ENCODE measurements at regions not wholly inside any gene's neighbourhood (a gene's known extent, or its start where the extent isn't known, plus 50 kb on each side); places are given as distances from the start of the nearest gene placed in this dataset.

DNA sequence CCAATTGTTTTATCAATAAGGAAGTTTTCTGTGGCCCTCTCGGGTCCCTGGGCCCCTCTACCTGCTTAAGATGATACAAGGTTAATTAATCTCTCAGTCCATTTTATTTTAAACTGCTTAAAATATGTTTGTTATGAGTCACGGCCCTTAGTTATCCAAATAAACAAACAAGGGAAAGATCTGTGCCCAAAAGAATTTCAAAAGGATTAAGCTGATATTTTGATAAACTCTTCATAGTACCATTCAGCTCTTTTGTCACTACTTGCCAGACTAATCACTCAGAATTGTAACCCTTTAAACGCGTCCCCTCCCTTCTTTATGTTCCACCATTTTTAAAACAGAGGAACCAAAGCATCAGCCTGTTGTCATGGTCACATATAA, 144.7 kb upstream of the STK17B start:
- no peak for DNase-seq (ENCODE audit: low read depth, low spot score)
- no CpG with 5 or more reads among the region's 4 CpGs for WGBS (ENCODE audit: insufficient coverage, insufficient read length)
- no peaks in the 10 kb centered on the region; the same call in 1 of the 2 replicates for H3K9me3 ChIP-seq (ENCODE audit: control insufficient read depth, insufficient read depth, low read length)
- H3K27ac ChIP-seq (ENCODE audit: low read length): no peak overlapping the region
- no peak overlapping the region for H3K4me3 ChIP-seq (ENCODE audit: low read length)
- H3K27me3 ChIP-seq (ENCODE audit: control insufficient read depth, insufficient read depth, low read length): no peaks in the 10 kb centered on the region
- no peaks in the 10 kb centered on the region for H3K36me3 ChIP-seq (ENCODE audit: control insufficient read depth, insufficient read depth, low read length)
- H3K4me1 ChIP-seq (ENCODE audit: control insufficient read depth, insufficient read depth, low read length): no peaks in the 10 kb centered on the region; the same call in 1 of the 2 replicates

DNA sequence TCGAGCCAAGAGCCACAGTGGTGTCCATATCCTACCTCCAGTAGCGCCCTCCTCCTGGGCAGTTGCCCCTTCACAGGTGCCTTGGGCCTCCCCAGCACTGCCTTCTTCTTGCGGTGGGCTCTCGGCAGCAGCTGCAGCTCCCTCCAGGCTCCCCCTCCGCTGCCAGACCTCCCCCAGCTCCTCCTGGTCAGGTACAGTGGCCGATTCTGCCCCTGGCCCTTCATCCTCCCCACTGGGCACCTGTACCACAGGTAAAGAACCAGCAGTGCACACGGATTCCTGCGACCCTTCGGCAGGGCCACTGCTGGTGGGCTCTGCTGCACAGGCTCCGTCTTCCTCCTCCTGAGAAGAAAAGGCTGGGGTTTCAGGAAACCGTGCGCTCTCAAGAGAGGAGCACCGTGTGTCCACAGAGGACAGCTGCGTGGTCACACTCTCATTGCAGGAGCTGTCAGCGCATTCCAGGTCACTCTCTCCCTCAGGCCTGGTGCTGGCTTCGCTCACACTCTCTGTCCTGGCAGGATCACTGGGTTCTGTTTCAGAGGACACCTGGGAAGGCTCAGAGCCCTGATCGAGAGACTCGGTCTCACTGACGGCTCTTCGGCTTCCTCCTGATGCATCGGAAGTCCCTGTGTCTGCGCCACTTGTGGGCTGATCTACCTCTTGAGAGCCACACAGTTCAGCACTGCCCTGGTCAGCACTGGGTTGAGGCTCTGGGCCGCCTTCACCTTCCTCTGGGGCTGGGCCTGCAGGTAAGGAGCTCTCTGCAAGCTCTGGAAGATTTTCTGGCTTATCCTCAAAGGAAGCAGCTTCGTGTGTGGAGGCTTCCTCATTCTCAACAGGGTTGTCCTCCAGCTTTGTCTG, 147.4 kb upstream of the STK17B start:
- Histone ChIP-seq H3K4me3 (ENCODE audit: low read length) (no peak overlapping the region), H3K36me3 (ENCODE audit: control insufficient read depth, insufficient read depth, low read length) (no peaks in the 10 kb centered on the region), H3K27me3 (ENCODE audit: control insufficient read depth, insufficient read depth, low read length) (no peaks in the 10 kb centered on the region), H3K4me1 (ENCODE audit: control insufficient read depth, insufficient read depth, low read length) (no peaks in the 10 kb centered on the region; the same call in 1 of the 2 replicates), H3K9me3 (ENCODE audit: control insufficient read depth, insufficient read depth, low read length) (no peaks in the 10 kb centered on the region; the same call in 1 of the 2 replicates), H3K27ac (ENCODE audit: low read length) (no peak overlapping the region)
- no CpG with 5 or more reads among the region's 24 CpGs for WGBS (ENCODE audit: insufficient coverage, insufficient read length)
- no peak for DNase-seq (ENCODE audit: low read depth, low spot score)

DNA sequence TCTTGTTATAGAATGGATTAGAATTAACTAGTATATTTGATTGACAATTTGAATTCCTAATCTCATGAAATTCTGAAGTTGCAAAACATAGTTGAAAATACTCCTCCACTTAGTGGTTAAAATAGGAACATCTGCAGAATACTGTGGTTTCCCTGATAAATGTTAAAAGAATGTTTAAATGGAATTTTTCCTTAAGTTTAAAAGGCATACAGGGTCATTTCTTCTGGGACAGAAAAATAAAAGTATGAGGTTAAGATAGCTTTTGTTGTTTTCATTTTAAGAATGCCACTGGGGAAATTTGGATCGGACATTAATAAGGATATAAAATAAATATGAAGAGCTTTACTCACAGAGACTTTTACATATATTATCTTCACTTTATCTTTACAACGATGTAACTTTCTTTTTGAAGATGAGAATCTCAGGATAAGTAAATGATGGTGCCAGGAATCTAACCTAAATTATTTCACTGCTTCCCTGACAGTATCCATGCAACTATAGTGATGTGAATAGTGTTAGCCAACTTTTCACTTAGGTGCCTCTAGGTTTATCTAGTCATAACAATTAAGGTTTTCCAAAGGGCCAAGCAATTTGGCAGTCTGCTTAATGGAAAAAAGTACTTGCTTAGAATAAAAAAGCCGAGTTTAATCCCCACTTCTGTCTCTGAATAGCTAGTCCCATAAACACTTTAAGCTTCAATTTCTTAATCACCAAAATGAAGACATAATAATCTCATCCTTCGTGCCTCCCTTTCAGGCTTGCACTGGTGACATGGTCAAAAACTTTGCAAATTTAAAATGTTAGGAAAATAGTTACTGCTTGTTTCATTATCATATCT, 151.8 kb upstream of the STK17B start:
- Histone ChIP-seq H3K4me3 (ENCODE audit: low read length) (no peak overlapping the region), H3K27ac (ENCODE audit: low read length) (no peak overlapping the region), H3K27me3 (ENCODE audit: control insufficient read depth, insufficient read depth, low read length) (no peaks in the 10 kb centered on the region), H3K9me3 (ENCODE audit: control insufficient read depth, insufficient read depth, low read length) (no peaks in the 10 kb centered on the region; the same call in 1 of the 2 replicates), H3K4me1 (ENCODE audit: control insufficient read depth, insufficient read depth, low read length) (no peaks in the 10 kb centered on the region; the same call in 1 of the 2 replicates), H3K36me3 (ENCODE audit: control insufficient read depth, insufficient read depth, low read length) (no peaks in the 10 kb centered on the region)
- DNase-seq (ENCODE audit: low read depth, low spot score): no peak
- no CpG with 5 or more reads among the region's 4 CpGs for WGBS (ENCODE audit: insufficient coverage, insufficient read length)

DNA sequence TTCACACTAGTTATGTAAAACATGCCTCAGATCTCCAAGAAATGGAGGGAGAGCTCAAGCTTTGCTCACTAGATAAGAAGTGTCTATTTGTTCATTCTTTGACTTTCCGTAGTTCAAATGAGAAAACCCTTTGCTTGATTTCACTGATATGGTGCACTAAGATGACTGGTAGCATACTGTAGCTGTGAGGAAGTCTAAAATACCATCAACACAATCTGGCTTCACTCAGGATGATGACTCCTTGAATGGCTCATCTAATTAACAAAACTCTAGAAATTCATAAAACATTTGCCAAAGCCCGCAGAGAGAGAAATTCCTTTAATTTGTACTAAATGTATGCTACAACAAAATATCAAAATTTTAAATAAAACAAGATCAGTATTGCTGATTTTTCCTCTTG, 152.8 kb upstream of the STK17B start:
- no peaks in the 10 kb centered on the region for H3K4me1 ChIP-seq (ENCODE audit: control insufficient read depth, insufficient read depth, low read length)
- WGBS (ENCODE audit: insufficient coverage, insufficient read length): no CpG with 5 or more reads among the region's 2 CpGs
- no peak overlapping the region for H3K27ac ChIP-seq (ENCODE audit: low read length)
- no peaks in the 10 kb centered on the region for H3K36me3 ChIP-seq (ENCODE audit: control insufficient read depth, insufficient read depth, low read length)
- H3K9me3 ChIP-seq (ENCODE audit: control insufficient read depth, insufficient read depth, low read length): no peaks in the 10 kb centered on the region
- no peak for DNase-seq (ENCODE audit: low read depth, low spot score)
- no peak overlapping the region for H3K4me3 ChIP-seq (ENCODE audit: low read length)
- no peaks in the 10 kb centered on the region for H3K27me3 ChIP-seq (ENCODE audit: control insufficient read depth, insufficient read depth, low read length)

GRCh38 chr2:196328088-196328680, 156.8 kb upstream of the STK17B start:
- Histone ChIP-seq H3K4me1 (ENCODE audit: control insufficient read depth, insufficient read depth, low read length) (no peaks in the 10 kb centered on the region), H3K9me3 (ENCODE audit: control insufficient read depth, insufficient read depth, low read length) (no peaks in the 10 kb centered on the region), H3K27ac (ENCODE audit: low read length) (no peak overlapping the region), H3K36me3 (ENCODE audit: control insufficient read depth, insufficient read depth, low read length) (no peaks in the 10 kb centered on the region), H3K27me3 (ENCODE audit: control insufficient read depth, insufficient read depth, low read length) (no peaks in the 10 kb centered on the region), H3K4me3 (ENCODE audit: low read length) (no peak overlapping the region)
- DNase-seq (ENCODE audit: low read depth, low spot score): no peak
- no CpG with 5 or more reads among the region's 3 CpGs for WGBS (ENCODE audit: insufficient coverage, insufficient read length)

- no CpG with 5 or more reads among the region's 2 CpGs for WGBS (ENCODE audit: insufficient coverage, insufficient read length)
- H3K36me3 ChIP-seq (ENCODE audit: control insufficient read depth, insufficient read depth, low read length): no peaks in the 10 kb centered on the region
- H3K27ac ChIP-seq (ENCODE audit: low read length): no peak overlapping the region
- DNase-seq (ENCODE audit: low read depth, low spot score): no peak
- no peak overlapping the region for H3K4me3 ChIP-seq (ENCODE audit: low read length)
- no peaks in the 10 kb centered on the region for H3K4me1 ChIP-seq (ENCODE audit: control insufficient read depth, insufficient read depth, low read length)
- no peaks in the 10 kb centered on the region for H3K27me3 ChIP-seq (ENCODE audit: control insufficient read depth, insufficient read depth, low read length)
- no peaks in the 10 kb centered on the region for H3K9me3 ChIP-seq (ENCODE audit: control insufficient read depth, insufficient read depth, low read length)
These were observed 158.6 kb upstream of the STK17B start for GRCh38 chr2:196329959-196330358.

- no CpG with 5 or more reads among the region's 4 CpGs for WGBS (ENCODE audit: insufficient coverage, insufficient read length)
- DNase-seq (ENCODE audit: low read depth, low spot score): no peak
- no peaks in the 10 kb centered on the region for H3K36me3 ChIP-seq (ENCODE audit: control insufficient read depth, insufficient read depth, low read length)
- no peak overlapping the region for H3K4me3 ChIP-seq (ENCODE audit: low read length)
- no peaks in the 10 kb centered on the region for H3K4me1 ChIP-seq (ENCODE audit: control insufficient read depth, insufficient read depth, low read length)
- no peaks in the 10 kb centered on the region for H3K27me3 ChIP-seq (ENCODE audit: control insufficient read depth, insufficient read depth, low read length)
- H3K9me3 ChIP-seq (ENCODE audit: control insufficient read depth, insufficient read depth, low read length): no peaks in the 10 kb centered on the region
- H3K27ac ChIP-seq (ENCODE audit: low read length): no peak overlapping the region
These were observed 159.3 kb upstream of the STK17B start for GRCh38 chr2:196330645-196331044.

DNA sequence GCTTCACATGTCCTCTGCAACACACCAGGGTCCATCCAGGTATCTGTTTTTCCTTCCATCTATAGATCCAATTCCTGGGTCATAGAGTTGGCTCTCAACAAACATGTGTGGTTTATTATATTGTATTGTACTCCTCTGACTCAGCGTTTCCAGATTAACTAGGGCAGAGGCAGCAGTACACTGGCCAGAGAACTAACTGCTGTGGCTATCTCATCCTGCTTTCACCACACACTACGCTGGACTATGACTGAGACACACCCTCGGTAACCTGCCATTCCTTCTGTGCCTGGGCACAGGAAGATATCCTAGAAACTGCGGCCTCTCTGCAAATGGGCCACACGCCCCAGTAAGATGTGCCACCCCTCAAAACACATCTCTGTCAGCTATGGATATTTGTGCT, 159.8 kb upstream of the STK17B start:
- Histone ChIP-seq H3K4me1 (ENCODE audit: control insufficient read depth, insufficient read depth, low read length) (no peaks in the 10 kb centered on the region), H3K27me3 (ENCODE audit: control insufficient read depth, insufficient read depth, low read length) (no peaks in the 10 kb centered on the region), H3K36me3 (ENCODE audit: control insufficient read depth, insufficient read depth, low read length) (no peaks in the 10 kb centered on the region), H3K4me3 (ENCODE audit: low read length) (no peak overlapping the region), H3K9me3 (ENCODE audit: control insufficient read depth, insufficient read depth, low read length) (no peaks in the 10 kb centered on the region), H3K27ac (ENCODE audit: low read length) (no peak overlapping the region)
- no CpG with 5 or more reads among the region's 5 CpGs for WGBS (ENCODE audit: insufficient coverage, insufficient read length)
- DNase-seq (ENCODE audit: low read depth, low spot score): no peak

- no peak for DNase-seq (ENCODE audit: low read depth, low spot score)
- no CpG with 5 or more reads among the region's 4 CpGs for WGBS (ENCODE audit: insufficient coverage, insufficient read length)
- Histone ChIP-seq H3K4me1 (ENCODE audit: control insufficient read depth, insufficient read depth, low read length) (no peaks in the 10 kb centered on the region), H3K36me3 (ENCODE audit: control insufficient read depth, insufficient read depth, low read length) (no peaks in the 10 kb centered on the region), H3K9me3 (ENCODE audit: control insufficient read depth, insufficient read depth, low read length) (no peaks in the 10 kb centered on the region), H3K4me3 (ENCODE audit: low read length) (no peak overlapping the region), H3K27me3 (ENCODE audit: control insufficient read depth, insufficient read depth, low read length) (no peaks in the 10 kb centered on the region), H3K27ac (ENCODE audit: low read length) (no peak overlapping the region)
These were observed 160.5 kb upstream of the STK17B start for GRCh38 chr2:196331851-196332250.

DNA sequence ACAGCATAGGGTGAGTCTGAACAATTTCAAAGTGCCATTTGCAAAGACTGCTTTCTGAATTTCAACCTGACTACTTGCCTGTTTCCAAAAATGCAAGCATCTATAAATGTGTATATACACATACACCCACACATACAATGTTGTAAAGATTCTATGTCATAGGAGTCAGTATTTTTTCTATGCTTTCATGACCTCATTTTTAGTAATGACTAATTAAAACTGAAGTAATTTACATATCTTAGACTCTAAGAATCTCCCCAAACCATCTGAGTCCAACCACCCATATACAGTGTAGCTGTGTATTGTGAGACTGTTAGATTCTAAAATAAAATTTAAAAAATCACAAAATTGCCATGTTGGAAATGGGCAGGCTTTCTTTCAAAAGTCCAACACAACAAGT, 162.0 kb upstream of the STK17B start:
- no peak for DNase-seq (ENCODE audit: low read depth, low spot score)
- Histone ChIP-seq H3K4me1 (ENCODE audit: control insufficient read depth, insufficient read depth, low read length) (no peaks in the 10 kb centered on the region), H3K27ac (ENCODE audit: low read length) (no peak overlapping the region), H3K9me3 (ENCODE audit: control insufficient read depth, insufficient read depth, low read length) (no peaks in the 10 kb centered on the region), H3K36me3 (ENCODE audit: control insufficient read depth, insufficient read depth, low read length) (no peaks in the 10 kb centered on the region), H3K4me3 (ENCODE audit: low read length) (no peak overlapping the region), H3K27me3 (ENCODE audit: control insufficient read depth, insufficient read depth, low read length) (no peaks in the 10 kb centered on the region)

Data from iPS DF 6.9 (cell line).